Ovary (tissue), 3 donors: ENCODE measurements at regions not wholly inside any gene's neighbourhood (a gene's known extent, or its start where the extent isn't known, plus 50 kb on each side); places are given as distances from the start of the nearest gene placed in this dataset.

Source experiments
- CTCF ChIP-seq, 3 donors: fragments of 450-650 bp in 2 of 3; fragments of 200-600 bp in 1 of 3; IDR thresholded peaks; one replicate each; pipeline versions ENCODE4 v1.5.1 to v1.8.0; 2016 to 2022; ENCODE audit warnings: antibody characterized with exemption in 3 of 3, mild to moderate bottlenecking in 1 of 3
- EP300 ChIP-seq: sonication (generic); formaldehyde crosslinking; IDR thresholded peaks from one replicate; pipeline ENCODE4 v1.6.1; 2017; ENCODE audit warnings: antibody characterized with exemption
- POLR2A ChIP-seq: fragments of 450-650 bp; IDR thresholded peaks from one replicate; pipeline ENCODE4 v1.6.1; 2017; ENCODE audit warnings: antibody characterized with exemption, mild to moderate bottlenecking, moderate library complexity
- donor health status: DM: no; HTN: no; CAD: no.

- TF ChIP-seq CTCF (IDR thresholded peaks at IDR 0.05) (no peak), EP300 (no peak), POLR2A (no peak)
Measured at GRCh38 chr1:184893695-184894094, 80.6 kb downstream of the NIBAN1 start.
